ENCODE measurements at regions not wholly inside any gene's neighbourhood (a gene's known extent, or its start where the extent isn't known, plus 50 kb on each side); places are given as distances from the start of the nearest gene placed in this dataset.

DNA sequence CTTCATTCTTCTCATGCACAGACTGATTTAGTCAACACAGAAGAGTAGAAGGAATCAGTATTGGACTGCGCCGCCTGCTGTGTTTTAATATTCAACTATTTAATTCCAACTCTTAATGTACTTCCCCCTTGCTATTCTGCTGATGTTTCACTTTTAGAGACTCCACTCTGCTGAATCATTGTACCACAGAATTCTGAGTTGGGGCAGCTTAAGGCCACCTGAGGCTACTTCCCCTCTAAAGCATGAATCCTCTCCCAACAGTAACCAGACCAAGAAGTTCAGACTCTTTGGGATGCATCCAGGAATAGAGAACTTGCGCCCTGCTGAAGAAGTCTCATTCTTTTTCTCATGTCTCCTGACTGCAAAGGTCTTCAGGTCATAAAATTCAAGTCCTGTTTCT is 708.8 kb downstream of the UQCRFS1 start:
- peak; percentile 1 for DNase-seq (ENCODE audit: low read depth, low spot score)
- in situ Hi-C loops (cut with HindIII; ENCODE audit: low sequenced_read_pairs): no loop called here
- TF ChIP-seq, protein P1, sequence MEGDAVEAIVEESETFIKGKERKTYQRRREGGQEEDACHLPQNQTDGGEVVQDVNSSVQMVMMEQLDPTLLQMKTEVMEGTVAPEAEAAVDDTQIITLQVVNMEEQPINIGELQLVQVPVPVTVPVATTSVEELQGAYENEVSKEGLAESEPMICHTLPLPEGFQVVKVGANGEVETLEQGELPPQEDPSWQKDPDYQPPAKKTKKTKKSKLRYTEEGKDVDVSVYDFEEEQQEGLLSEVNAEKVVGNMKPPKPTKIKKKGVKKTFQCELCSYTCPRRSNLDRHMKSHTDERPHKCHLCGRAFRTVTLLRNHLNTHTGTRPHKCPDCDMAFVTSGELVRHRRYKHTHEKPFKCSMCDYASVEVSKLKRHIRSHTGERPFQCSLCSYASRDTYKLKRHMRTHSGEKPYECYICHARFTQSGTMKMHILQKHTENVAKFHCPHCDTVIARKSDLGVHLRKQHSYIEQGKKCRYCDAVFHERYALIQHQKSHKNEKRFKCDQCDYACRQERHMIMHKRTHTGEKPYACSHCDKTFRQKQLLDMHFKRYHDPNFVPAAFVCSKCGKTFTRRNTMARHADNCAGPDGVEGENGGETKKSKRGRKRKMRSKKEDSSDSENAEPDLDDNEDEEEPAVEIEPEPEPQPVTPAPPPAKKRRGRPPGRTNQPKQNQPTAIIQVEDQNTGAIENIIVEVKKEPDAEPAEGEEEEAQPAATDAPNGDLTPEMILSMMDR (IDR thresholded peaks at IDR 0.05; ENCODE audit: low read depth, low read length): no peak
- no peak overlapping the region for H3K4me3 ChIP-seq (ENCODE audit: low read depth, low read length)

DNA sequence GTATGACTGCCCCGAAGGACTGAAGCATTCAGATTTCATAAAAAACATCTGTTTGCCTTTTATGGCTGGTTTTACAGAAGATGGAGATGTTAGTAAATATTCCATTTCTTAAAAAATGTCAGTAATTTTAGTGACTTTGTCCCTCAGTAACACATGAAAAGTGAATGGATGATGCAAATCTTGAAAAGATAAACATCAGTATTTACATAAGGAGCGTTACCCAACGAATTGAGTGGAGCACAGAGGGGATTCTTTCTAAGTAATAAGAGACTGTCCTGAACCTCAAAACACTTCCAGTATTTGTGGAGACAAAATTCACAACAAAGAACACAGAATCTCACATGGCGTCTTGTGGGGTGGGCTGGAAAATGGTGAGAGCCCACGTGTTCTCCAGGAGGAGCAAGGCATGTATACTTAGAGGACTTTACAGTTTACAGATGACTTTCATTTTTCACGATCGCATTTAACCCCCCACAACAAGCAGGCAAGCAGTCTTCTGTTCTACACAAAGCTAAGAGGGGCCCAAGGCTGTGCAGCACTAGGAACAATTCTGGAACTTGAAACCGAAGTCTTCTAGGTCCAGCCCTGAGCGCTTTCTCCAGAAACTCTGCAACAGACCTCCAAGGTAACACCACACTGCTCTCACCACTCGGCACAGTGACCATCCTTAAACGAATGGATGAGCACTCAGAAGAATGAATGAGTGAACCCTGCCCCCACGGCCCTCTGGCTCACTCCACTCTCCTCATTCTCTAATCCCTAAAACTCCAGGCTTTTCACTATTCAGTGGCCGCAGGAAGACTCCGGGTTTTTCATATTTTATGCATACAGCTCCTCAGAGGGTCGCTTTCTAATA is 709.8 kb downstream of the UQCRFS1 start:
- DNase-seq (ENCODE audit: low read depth, low spot score): no peak
- H3K4me3 ChIP-seq (ENCODE audit: low read depth, low read length): no peak overlapping the region
- TF ChIP-seq, protein P1 (IDR thresholded peaks at IDR 0.05; ENCODE audit: low read depth, low read length): no peak
- in situ Hi-C loops (cut with HindIII; ENCODE audit: low sequenced_read_pairs): no loop called here

DNA sequence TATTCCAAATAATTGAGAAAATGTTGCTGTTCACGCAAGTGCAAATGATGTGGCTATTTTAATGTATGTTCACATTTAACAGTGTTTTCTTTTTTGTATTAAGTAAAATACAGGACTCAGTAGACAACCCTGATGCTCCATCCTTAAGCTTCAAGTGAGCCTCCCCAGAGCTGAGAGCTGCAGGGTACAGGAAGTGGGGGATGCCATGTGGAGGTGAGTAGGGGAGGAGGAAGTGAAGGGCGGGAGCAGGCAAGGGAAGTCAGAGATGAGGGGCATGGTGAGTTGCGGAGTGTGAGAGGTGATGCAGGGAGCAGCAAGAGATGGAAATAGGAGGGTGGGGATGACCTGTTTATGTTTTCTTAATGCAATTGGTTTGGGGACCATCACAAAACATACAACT is 711.0 kb downstream of the UQCRFS1 start:
- in situ Hi-C loops (cut with HindIII; ENCODE audit: low sequenced_read_pairs): no loop called here
- DNase-seq (ENCODE audit: low read depth, low spot score): no peak
- TF ChIP-seq, protein P1 (IDR thresholded peaks at IDR 0.05; ENCODE audit: low read depth, low read length): no peak
- H3K4me3 ChIP-seq (ENCODE audit: low read depth, low read length): no peak overlapping the region

DNA sequence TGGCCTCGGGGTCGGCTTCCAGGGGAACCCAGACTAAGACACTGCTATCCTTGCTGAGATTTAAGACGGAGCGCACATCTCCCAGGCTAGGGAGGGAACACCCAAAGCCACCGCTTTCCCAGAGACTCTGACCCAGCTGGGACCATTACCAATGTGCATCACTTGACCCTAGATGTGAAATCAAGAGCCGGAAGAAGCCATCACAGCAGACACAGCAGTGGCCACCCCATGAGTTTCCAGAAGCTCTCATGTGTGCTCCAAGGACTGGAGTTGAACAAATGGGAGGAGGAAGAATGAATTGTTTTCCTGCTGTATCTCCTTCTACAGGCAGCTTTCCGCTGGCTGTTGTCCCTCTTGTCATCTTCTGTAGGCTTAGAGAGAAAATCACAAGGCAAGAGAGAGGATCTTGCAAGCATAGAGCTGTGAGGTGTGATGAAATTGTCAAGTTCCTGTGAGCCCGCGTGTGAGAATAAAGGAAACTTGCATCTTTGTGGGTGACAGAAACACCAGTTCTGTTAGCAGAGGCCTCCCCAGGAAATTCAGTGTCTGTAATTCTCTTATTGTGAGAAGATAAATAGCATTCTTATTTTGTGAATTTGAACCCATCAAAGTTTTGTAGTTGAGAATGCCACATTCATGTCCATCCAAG is 711.8 kb downstream of the UQCRFS1 start:
- TF ChIP-seq, protein P1 (IDR thresholded peaks at IDR 0.05; ENCODE audit: low read depth, low read length): no peak
- H3K4me3 ChIP-seq (ENCODE audit: low read depth, low read length): no peak overlapping the region
- no peak for DNase-seq (ENCODE audit: low read depth, low spot score)
- in situ Hi-C loops (cut with HindIII; ENCODE audit: low sequenced_read_pairs): no loop called here

DNA sequence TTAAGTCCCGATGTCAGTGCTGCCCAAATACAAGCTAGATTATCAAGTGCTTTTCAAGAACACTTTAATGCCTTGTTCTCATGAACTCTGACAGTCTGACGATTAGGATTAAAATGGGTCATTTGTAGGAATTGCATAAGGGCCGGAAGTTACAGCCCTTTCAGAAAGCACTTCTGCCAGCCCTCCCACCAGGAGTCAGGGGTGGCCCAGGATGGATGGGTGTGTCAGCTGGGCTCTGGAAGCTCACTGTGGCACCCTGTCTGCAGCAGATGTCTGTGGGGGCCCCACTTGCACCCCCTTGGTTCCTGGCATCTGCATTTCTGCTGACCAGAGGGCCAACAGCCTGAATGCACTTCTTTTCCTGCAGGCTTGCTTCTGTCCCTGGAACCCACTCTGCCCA is 712.7 kb downstream of the UQCRFS1 start:
- TF ChIP-seq, protein P1 (IDR thresholded peaks at IDR 0.05; ENCODE audit: low read depth, low read length): no peak
- DNase-seq (ENCODE audit: low read depth, low spot score): no peak
- no peak overlapping the region for H3K4me3 ChIP-seq (ENCODE audit: low read depth, low read length)
- in situ Hi-C loops (cut with HindIII; ENCODE audit: low sequenced_read_pairs): no loop called here

DNA sequence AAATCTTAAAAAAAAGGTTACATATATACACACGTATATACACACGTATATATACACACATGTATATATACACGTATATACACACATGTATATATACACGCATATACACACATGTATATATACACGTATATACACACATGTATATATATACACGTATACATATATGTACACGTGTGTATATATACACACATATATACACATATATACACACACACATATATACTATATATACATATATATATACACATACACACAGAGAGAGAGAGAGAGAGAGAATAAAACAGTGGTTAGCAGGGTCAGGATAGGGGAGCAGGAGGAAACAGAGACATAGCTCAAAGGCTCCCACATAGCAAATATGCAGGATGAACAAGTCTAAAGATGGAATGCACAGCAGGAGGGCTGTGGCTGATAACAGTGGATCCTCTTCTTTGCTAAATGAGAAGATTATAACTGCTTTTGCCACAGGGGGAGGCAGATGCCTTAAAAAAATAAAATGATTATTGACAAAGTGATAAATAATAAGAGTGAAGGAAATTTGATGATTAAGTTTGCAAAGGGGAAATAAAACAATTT is 714.5 kb downstream of the UQCRFS1 start:
- in situ Hi-C loops (cut with HindIII; ENCODE audit: low sequenced_read_pairs): no loop called here
- peak; percentile 36 for DNase-seq (ENCODE audit: low read depth, low spot score)
- H3K4me3 ChIP-seq (ENCODE audit: low read depth, low read length): no peak overlapping the region
- TF ChIP-seq, protein P1 (IDR thresholded peaks at IDR 0.05; ENCODE audit: low read depth, low read length): no peak

All from astrocyte of the spinal cord (primary cell).